Stimulated activated CD4-positive, alpha-beta T cell treated with anti-CD3 and anti-CD28 coated beads, Interleukin-4, amount 100 ng/mL, for 1 hour (primary cell): ENCODE measurements at regions not wholly inside any gene's neighbourhood (a gene's known extent, or its start where the extent isn't known, plus 50 kb on each side); places are given as distances from the start of the nearest gene placed in this dataset.

Experiments
- DNase-seq: peaks from one replicate; pipeline ENCODE4 v3.0.0-alpha.2; 2020

DNA sequence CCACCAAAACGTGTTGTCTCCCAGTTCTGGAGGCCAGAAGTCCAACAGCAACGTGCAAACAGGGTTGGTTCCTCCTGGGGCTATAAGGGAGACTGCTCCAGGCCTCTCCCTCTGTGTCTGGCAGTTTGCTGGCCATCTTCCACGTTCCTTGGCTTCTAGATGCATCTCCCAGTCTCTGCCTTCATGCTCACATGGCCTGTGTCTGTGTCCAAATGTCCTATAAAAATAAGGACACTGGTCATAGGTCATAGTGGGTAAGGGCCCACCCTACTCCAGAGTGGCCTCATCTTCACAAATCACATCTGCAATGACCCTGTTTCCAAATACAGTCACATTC is 69.4 kb upstream of the TAF1B start:
- DNase-seq = no peak

DNA sequence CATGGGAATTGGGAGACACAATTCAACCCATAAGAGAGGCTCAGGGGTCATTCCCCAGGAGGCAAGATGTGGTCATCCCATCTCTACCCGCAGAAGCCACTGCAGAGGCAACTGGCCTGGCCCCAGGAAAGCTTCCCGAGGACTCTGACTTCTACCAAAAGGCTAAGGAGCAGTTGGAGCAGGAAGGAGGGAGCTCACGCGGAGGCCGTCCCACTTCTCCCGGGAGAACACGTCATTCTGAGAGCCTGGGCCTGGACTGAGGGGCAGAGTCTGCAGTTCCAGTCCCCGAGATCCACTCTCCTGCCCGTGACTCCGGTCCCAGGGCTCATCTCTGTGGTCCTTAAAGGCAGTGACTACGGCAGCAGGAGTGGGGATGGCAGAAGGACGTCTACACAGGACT is 69.0 kb upstream of the TAF1B start:
- DNase-seq = no peak

DNA sequence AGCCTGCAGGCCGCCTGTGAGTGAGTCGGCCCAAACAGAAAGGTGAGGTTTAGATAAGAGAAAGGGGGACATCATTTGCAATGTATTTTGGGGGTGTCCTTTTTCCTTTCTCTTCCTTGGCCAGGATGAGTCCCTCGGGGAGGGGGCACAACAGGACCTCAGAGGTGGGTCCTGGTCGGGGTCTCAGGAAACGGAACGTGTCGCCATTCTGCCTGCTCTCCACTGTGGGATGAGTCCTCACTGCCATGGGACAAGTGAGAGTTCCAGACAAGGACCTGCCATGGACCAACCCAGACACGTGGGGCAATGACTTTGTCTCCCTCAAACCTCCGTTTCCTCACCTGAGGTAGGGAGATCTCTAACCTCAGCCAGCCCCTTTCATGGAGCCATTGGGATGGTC is 67.9 kb upstream of the TAF1B start:
- DNase-seq = no peak

DNA sequence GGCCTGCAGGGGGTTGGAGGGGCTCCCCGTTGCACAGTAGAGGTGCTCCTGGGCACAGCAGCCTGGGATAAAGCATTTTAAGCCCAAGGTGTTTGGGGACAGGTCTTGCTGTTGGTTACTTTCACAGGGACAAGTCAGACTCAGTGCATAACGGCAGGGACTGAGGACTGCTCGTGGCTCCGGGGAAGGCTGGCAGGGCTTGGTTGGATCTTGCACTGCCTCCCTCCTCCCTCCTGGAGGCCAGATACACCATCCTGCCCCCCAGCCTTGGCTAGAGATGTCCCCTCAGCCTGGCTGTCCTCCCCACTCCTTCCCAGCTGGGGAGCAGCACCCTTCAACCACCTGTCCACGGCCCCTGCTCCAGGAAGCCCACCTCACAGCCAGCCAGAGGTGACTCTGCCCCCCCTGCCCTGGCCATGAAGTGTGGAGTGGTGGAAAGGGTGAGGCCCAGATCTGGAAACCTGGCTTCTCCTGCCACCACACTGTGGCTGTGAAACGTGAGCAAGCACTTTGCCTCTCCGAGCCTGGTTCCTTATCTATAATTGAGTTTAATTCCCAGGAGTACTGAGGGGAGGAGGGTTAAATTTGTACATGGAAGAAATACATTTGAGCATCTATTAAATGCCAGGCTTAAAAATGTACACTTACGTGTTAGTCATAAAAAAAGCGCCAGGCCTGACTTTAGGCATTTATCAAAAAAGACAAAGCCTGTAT is 67.1 kb upstream of the TAF1B start:
- DNase-seq = no peak

DNA sequence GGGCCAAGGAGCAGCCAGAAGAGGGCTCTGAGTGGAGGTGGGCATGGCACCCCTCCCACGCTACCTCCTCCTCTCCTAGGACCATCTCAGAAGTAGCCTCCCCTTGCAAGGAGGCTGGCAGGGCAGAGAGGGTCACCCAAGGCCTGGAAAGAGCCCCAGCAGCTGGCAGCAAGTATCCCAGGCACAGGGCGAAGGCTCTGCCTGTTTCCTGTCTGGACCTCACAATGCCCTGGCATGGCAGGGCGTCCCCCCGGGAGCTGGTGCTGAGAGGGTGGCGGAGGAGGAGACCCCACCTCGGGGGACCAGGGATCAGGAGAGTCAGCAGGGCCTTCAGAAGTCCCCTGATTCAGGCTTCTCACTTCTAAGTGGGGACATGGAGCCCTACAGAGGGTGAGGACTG is 66.2 kb upstream of the TAF1B start:
- no peak for DNase-seq

DNA sequence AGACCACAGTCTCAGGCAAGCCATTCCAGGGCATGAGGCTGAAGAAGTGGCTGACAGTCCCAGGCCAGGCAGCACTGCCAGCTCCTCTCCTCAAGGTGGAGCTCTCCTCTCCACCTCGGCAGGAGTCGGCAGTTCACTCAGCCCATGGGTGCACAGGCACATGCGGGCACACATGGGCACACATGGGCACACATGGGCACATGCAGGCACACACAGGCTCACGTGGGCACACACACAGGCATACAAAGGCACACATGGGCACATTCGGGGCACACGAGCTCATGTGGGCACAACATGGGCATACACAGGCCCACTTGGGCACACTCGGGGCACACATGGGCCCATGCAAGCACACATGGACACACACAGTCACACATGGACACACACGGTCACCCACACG is 65.3 kb upstream of the TAF1B start:
- DNase-seq = no peak

DNA sequence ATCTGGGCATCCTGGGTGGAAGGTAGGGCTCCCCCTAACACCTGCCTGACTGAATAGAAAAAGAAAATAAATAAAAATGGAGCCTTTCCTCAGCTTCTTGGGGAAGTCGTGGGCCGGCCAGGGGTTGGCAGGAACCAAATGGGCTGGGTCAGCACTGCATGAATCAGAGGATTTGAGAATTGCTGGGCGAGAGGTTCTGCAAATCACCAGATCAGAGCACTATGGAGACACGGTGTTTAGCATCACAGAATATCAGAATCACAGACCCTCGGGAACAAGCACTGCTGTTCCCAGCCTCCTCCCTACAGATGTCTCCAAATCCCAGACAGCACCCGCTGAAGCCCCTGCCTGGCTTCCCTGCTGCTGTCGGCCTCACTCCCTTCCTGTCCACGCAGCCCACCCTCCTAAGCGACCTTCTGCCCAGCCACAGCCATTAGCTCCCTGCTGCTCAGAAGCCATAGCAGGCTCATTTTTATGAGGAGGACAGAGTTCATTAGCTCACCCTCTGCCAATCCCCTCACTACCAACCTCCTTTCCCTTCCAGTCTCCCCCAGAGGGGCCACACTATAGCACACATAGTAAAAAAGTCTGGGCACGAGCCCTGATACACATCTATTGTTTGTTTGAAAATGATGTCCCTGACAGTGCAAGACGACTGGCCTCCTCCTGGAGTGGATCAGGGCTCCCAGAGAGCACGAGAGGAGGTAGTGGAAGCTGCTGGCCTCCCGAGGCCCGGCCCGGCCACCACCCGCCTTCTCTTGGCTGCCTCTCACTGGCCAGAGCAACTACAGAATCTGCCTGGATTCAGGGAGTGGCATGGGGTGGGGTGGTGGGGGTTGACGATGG is 64.6 kb upstream of the TAF1B start:
- DNase-seq = no peak

DNA sequence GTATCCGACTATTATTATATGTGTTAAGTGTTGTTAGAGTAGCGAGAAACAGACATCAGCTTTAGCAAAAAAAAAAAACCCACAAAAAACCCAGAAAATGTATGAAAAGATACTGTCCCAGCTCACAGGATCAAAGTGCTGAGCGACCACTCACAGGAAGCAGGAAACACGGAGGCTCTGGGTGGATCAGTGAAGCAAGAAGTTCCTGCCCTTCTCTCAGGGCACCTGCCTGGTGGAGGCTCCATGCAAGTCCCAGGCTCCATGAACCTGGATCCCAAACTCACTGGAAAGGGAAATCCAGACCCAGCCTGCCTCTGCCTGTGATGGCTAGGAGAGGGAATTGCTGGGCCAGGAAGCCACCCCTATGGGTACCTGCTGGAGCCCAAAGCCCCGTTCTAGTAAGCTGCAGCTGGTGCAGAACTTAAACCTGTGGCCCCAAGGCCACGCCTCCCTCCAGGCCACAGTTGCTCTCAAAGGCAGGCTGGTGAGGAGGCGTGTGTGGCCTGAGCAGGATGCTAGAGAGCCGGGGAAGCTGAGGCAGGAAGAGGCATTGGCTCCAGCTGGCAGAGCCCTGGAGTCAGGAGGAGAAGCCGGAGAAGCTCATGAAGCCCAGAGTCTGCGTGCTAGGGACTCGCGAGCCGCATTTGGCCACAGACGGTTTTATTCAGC is 63.5 kb upstream of the TAF1B start:
- peak; percentile 30 for DNase-seq

DNA sequence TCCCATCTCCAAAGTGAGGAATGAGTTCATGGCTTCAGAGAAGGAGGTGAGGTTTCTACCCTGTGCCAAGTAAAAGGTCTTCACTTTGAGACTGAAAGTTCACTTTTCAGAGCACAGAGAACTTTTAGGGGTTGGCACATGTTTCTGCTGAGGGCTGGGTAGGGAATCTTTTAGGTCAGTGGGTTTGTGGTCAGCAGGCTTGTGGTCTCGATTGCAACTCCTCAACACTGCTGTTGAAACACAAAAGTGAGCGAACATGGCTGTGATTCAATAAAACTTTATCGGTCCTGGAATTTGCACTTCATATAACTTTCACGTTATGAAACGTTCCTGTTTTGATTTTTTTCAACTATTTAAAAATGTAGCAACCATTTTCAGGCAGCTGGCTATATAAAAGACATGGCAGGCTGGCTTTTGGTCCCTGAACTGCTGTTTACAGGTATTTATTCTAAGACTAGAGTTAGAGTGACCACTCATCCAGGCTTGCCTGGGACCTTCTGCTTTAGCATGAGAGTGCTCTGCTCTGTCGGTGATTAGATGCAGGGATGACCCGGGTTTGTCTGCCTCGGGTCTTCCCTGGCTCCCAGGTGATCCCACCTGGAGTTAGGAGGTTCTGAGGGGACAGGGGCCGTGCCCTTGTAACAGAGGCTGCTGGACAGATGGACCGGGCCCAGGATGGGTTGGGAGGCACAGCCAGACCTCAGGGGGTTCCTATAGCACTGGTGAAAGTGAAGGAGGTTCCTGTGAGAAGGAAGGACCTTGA is 62.7 kb upstream of the TAF1B start:
- DNase-seq = no peak

DNA sequence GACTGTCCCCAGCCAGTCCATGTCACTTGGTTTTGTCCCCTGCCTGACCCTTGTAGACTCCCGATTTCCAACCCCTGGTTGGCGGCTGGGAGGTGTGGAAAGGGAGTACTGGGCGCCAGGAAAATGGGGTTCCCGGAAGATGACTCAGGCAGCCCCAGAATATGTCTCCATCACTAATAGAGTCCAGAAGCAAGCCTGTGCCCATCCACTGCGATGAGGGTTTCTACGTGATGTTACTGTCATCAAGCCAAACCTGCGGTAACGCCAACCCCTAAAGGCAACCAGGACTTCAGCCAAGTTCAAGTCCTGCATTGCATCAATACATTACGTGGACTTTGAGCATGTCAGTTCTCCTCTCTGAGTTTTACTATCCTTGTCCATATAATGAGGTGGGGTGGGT is 62.0 kb upstream of the TAF1B start:
- no peak for DNase-seq

DNA sequence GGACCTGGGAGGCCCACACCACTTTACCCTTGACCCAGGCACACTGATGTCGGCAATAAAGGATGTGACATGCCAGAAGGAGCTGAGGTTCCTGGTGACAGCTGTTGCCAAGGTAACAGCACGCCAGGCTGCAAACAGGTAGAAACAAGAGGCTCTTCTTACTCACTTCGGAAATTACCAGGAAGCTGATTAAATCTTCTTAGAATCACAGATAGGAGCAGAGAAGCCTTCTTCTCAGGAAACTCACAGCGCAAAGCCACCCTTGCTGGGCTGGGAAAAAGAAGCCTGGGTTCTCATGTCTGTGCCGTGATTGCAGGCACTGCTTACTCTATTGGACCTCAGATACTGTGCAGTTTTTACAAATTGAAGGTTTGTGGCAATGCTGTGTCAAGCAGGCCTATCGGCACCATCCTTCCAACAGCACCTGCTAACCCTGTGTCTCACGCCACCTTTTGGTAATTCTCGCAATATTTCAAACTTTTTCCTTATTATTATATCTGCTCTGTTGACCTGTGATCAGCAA is 61.0 kb upstream of the TAF1B start:
- DNase-seq = peak; percentile 73

DNA sequence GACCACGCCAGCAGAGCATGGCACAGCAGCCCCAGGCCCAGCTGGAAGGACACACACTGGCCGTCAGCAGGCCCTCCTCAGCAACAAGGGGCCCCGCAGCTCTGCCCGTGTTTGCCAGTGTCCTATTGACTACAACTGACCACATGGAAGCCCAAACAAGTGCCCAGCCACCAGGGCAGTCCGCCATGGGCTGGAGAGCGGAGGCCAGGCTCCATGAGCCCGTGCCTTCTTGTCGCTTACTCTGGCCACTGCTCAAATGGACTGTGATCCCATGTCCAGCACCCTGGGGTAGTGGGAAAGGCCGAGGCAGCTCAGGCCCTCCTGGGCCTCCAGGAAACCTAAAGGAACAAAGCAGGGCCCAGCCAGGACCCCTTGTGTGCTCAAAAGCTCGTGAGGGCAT is 53.9 kb upstream of the TAF1B start:
- DNase-seq = no peak

DNA sequence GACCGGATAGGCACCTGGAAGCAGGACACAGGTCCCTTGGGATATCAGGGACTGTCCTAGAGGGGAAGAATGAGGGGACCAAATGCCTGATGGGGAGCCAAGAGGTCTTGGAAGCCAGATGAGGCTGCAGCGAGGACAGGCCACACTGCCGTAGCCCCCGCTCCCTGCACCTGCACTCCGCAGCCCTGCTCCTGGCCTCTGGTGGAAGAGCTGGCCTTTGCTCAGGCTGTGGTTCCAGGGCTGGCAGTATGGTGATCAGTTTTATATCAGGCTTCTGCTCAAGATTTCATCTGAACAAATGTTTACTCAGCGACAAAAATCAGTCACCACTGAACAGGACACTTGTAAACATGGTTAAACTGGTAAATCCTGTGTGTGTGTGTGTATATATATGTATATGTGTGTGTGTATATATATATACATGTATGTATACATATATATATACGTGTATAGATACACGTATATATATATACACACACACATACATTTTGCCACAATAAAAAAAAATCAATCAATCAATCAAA is 52.5 kb upstream of the TAF1B start:
- no peak for DNase-seq

DNA sequence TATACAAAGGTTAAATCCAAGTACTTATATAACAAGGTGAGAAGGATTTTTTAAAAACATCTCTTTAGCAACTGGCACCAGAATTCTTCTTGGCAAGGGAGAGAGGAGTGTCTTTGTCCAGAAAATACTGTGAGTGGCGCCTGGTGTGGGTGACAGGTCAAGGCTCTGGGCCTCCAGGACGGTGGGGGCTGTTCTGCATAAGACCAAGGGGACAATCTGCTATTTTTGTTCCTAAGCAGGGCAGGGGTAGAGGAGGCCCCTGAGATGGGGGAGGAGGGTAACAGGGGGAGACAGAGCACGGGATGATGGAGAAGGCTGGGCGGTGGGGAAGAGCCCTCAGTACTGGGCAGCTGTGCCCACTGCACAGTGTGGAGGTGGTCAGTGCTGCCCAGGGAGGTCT is 51.6 kb upstream of the TAF1B start:
- no peak for DNase-seq

DNA sequence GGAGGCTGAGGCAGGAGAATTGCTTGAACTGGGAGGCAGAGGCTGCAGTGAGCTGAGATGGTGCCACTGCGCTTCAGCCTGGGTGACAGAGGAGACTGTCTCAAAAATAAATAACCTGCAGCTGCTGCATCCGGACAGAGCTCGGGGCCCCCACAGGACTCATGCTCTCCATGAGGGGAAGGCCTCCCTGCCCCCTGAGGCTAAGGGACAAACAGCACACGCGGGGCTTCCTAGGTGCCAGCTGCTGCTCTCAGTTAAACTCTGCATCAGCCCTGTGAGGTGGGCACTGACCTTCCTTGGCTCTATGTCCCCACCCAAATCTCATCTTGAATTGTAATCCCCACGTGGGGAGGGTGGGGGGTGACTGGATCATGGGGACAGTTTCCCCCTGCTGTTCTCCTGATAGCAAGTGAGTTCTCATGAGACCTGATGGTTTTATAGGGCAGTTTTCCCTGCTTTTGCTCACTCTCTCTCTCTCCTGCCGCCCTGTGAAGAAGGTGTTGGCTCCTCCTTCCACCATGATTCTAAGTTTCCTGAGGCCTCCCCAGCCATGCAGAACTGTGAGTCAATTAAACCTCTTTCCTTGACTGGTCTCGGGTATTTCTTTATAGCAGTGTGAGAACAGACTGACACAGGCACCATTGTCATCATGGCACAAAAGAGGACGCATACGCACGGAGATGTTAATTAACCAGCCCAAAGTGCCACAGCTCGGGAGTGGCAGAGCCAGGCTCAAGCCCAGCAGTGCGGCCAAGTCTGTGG is 49.9 kb upstream of the TAF1B start:
- no peak for DNase-seq
